Panc1 (cell line): ENCODE measurements at regions not wholly inside any gene's neighbourhood (a gene's known extent, or its start where the extent isn't known, plus 50 kb on each side); places are given as distances from the start of the nearest gene placed in this dataset.

Experiments
- ATAC-seq: fragments of 200-7000 bp; cut with Tn5 transposase; 2 replicates; pipeline ENCODE4 v1.9.1; 2020; ENCODE audit warnings: mild to moderate bottlenecking, moderate library complexity
- BruUV-seq: library from RNA; stranded (reverse); fragments of 400-500 nt; replicated peaks from 2 replicates; lab custom pipeline; 2021; lab: Mats Ljungman, UMichigan
- CTCF ChIA-PET: fragments of 300-600 bp; sonication (Branson Sonifier 250); formaldehyde crosslinking; loops from one replicate; lab custom pipeline; 2022; ENCODE audit warnings: antibody characterized with exemption; lab: Charles Lee
- POLR2A ChIA-PET: fragments of 300-600 bp; sonication (Branson Sonifier 250); formaldehyde crosslinking; loops from one replicate; lab custom pipeline; 2022; ENCODE audit warnings: antibody characterized with exemption; lab: Charles Lee
- DNase-seq: peaks from one replicate; pipeline ENCODE4 v3.0.0-alpha.2; 2010; ENCODE audit warnings: low read depth, low spot score
- H3K27ac ChIP-seq: 2 replicates; pipeline ENCODE4 v1.5.1; 2011; ENCODE audit warnings: mild to moderate bottlenecking, low read length, inconsistent platforms
- H3K27me3 ChIP-seq: fragments of 200-500 bp; sonication (Bioruptor generic); 2 replicates; pipeline ENCODE4 v1.6.0; 2014; ENCODE audit warnings: low read length, inconsistent platforms; ENCODE audit not compliant: control insufficient read depth, insufficient read depth
- H3K36me3 ChIP-seq: fragments of 200-500 bp; sonication (Bioruptor generic); 2 replicates; pipeline ENCODE4 v1.5.1; 2014; ENCODE audit warnings: inconsistent platforms, mild to moderate bottlenecking, low read length, moderate library complexity; ENCODE audit not compliant: control insufficient read depth, insufficient read depth
- H3K4me1 ChIP-seq: 2 replicates; pipeline ENCODE4 v1.5.1; 2011; ENCODE audit warnings: inconsistent platforms, mild to moderate bottlenecking, low read length, moderate library complexity; ENCODE audit not compliant: control insufficient read depth, insufficient read depth
- H3K4me3 ChIP-seq, 2 experiments: 2 replicates each; pipeline ENCODE4 v1.5.1; 2011 to 2012; ENCODE audit warnings: low read depth in 2 of 2, low read length in 2 of 2, mild to moderate bottlenecking in 2 of 2, inconsistent platforms in 1 of 2, moderate library complexity in 1 of 2
- H3K9me3 ChIP-seq: fragments of 200-500 bp; sonication (Bioruptor generic); 2 replicates; pipeline ENCODE4 v1.5.1; 2014; ENCODE audit warnings: low read depth, mild to moderate bottlenecking, inconsistent platforms, low read length, moderate library complexity; ENCODE audit not compliant: control insufficient read depth, insufficient read depth
- CTCF ChIP-seq: fragments of 450-650 bp; IDR thresholded peaks from 2 replicates; pipeline ENCODE4 v1.5.1; 2017; ENCODE audit warnings: mild to moderate bottlenecking
- POLR2AphosphoS5 ChIP-seq: IDR thresholded peaks from 2 replicates; pipeline ENCODE4 v1.6.1; 2012; ENCODE audit warnings: mild to moderate bottlenecking, low read depth, low read length, moderate library complexity
- REST ChIP-seq, 2 experiments: IDR thresholded peaks; 2 replicates each; pipeline ENCODE4 v1.6.1; 2011 to 2012; ENCODE audit warnings: low read depth in 2 of 2, control low read depth in 1 of 2, low read length in 1 of 2, mild to moderate bottlenecking in 1 of 2, moderate library complexity in 1 of 2; ENCODE audit not compliant: insufficient read depth in 1 of 2
- SIN3A ChIP-seq: IDR thresholded peaks from 2 replicates; pipeline ENCODE4 v1.6.1; 2012; ENCODE audit warnings: low read depth, mild to moderate bottlenecking, low read length, moderate library complexity, borderline replicate concordance; ENCODE audit not compliant: insufficient read depth
- TCF7L2 ChIP-seq: IDR thresholded peaks from 2 replicates; pipeline ENCODE4 v1.6.1; 2011; ENCODE audit warnings: mild to moderate bottlenecking, low read depth, low read length, inconsistent platforms
- in situ Hi-C: cut with HindIII; loops from 2 replicates; pipeline ENCODE4 v1.10.0; 2016; ENCODE audit warnings: low sequenced_read_pairs, low pct_unique_long_range_greater_than_20kb
- intact Hi-C: fragments of 100-400 bp; cut with micrococcal nuclease; formaldehyde crosslinking; loops from one replicate; pipeline ENCODE4 v1.10.0; 2022; ENCODE audit not compliant: unreplicated experiment

- Histone ChIP-seq H3K4me1 (no peaks in the 10 kb centered on the region), H3K36me3 (no peaks in the 10 kb centered on the region), H3K4me3 (no peak overlapping the region), H3K27ac (no peak overlapping the region), H3K9me3 (no peaks in the 10 kb centered on the region), H3K27me3 (no peaks in the 10 kb centered on the region)
- ChIA-PET CTCF (no interaction called here), POLR2A (no interaction called here)
- BruUV-seq: no TSS peak
- TF ChIP-seq REST (IDR thresholded peaks at IDR 0.05; ENCODE audit: insufficient read depth in 1 of 2, low read depth in 2 of 2, low read length in 1 of 2) (no peak), TCF7L2 (no peak)
- intact Hi-C loops (no loop called here), in situ Hi-C loops (no loop called here)
- DNase-seq (no peak), ATAC-seq (no peak)
Observed at GRCh38 chr2:157971702-157972101, 95.6 kb upstream of the ACVR1 start.

GRCh38 chr2:157967856-157968255 lies 91.7 kb upstream of the ACVR1 start:
- Histone ChIP-seq H3K36me3 (no peaks in the 10 kb centered on the region), H3K4me1 (no peaks in the 10 kb centered on the region), H3K9me3 (no peaks in the 10 kb centered on the region), H3K27ac (no peak overlapping the region), H3K4me3 (no peak overlapping the region), H3K27me3 (no peaks in the 10 kb centered on the region)
- DNase-seq: no peak
- POLR2A ChIA-PET: no interaction called here
- in situ Hi-C loops: no loop called here
- CTCF ChIA-PET: no interaction called here
- no peak for TF ChIP-seq CTCF
- no peak for TF ChIP-seq SIN3A
- TF ChIP-seq REST (IDR thresholded peaks at IDR 0.05; ENCODE audit: insufficient read depth in 1 of 2, low read depth in 2 of 2, low read length in 1 of 2): no peak
- no peak for TF ChIP-seq POLR2AphosphoS5
- TF ChIP-seq TCF7L2: no peak
- intact Hi-C loops: no loop called here
- no TSS peak for BruUV-seq
- no peak for ATAC-seq
